ENCODE measurements at regions not wholly inside any gene's neighbourhood (a gene's known extent, or its start where the extent isn't known, plus 50 kb on each side); places are given as distances from the start of the nearest gene placed in this dataset.

GRCh38 chr10:3898821-3899220, 113.8 kb upstream of the KLF6 start:
- in situ Hi-C loops (cut with MboI; ENCODE audit: low sequenced_read_pairs in 4 of 4) = no loop called here
- no peaks in the 10 kb centered on the region for H3K4me1 ChIP-seq
- H3K9me3 ChIP-seq = no peaks in the 10 kb centered on the region
- ATAC-seq (no peak), DNase-seq (no peak)
- intact Hi-C loops (cut with DNase I; ENCODE audit: low total_unique reads) = no loop called here
- no peaks in the 10 kb centered on the region for H3K36me3 ChIP-seq
- no peak overlapping the region for H3K4me3 ChIP-seq
- no peak for TF ChIP-seq CTCF (IDR thresholded peaks at IDR 0.05 in 4 of 5, conservative IDR thresholded peaks at IDR 0.05 in 1 of 5)
- no peak for TF ChIP-seq POLR2A (IDR thresholded peaks at IDR 0.05)
- no peaks in the 10 kb centered on the region for H3K27me3 ChIP-seq
- no peak overlapping the region for H3K27ac ChIP-seq

DNA sequence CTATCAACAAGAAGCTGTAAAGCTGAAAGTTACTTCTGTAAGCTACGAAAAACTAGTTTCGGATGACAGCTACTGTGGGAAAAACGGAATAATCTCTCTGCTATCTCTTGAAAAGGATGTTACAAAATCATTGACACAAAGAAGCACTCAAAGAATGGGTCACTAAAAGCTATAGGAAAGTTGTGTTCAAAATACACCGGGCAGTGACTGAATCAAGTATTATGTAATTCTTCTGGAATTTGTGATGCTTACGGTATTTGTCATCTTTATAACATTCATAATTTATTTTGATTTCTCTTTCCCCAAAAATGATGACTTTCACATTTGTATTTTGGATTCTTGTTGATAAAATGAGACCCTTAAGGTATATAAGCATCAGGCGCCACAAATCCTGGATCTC, 112.1 kb upstream of the KLF6 start:
- H3K9me3 ChIP-seq = no peaks in the 10 kb centered on the region
- H3K36me3 ChIP-seq = no peaks in the 10 kb centered on the region
- H3K4me1 ChIP-seq = no peaks in the 10 kb centered on the region
- no peak overlapping the region for H3K4me3 ChIP-seq
- no peak for TF ChIP-seq POLR2A (IDR thresholded peaks at IDR 0.05)
- no peak for TF ChIP-seq CTCF (IDR thresholded peaks at IDR 0.05 in 4 of 5, conservative IDR thresholded peaks at IDR 0.05 in 1 of 5)
- DNase-seq = no peak
- in situ Hi-C loops (cut with MboI; ENCODE audit: low sequenced_read_pairs in 4 of 4) (no loop called here), intact Hi-C loops (cut with DNase I; ENCODE audit: low total_unique reads) (no loop called here)
- H3K27me3 ChIP-seq = no peaks in the 10 kb centered on the region
- no peak for ATAC-seq
- H3K27ac ChIP-seq = no peak overlapping the region

DNA sequence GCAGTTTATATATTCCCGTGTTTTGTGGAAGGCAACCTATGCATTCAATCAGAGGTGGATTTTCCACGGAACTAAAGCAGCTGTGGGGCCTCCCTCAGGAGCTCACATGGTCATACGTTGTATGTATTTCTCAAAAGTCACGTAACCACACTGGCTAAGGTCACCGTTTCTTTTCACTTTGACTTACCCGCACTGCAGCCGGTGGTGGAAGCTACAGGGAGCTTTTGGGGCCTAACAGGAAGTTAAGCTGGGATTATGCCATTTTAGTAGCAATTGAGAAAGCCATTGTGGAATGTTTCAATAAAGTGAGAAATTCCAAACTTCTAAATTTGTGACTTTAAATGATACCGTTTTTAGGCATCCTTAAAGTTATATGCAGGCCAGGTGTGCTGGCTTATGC, 111.2 kb upstream of the KLF6 start:
- no peaks in the 10 kb centered on the region for H3K36me3 ChIP-seq
- DNase-seq (no peak), ATAC-seq (no peak)
- H3K9me3 ChIP-seq = no peaks in the 10 kb centered on the region
- no peak for TF ChIP-seq POLR2A (IDR thresholded peaks at IDR 0.05)
- no peak for TF ChIP-seq CTCF (IDR thresholded peaks at IDR 0.05 in 4 of 5, conservative IDR thresholded peaks at IDR 0.05 in 1 of 5)
- no peak overlapping the region for H3K4me3 ChIP-seq
- in situ Hi-C loops (cut with MboI; ENCODE audit: low sequenced_read_pairs in 4 of 4) (no loop called here), intact Hi-C loops (cut with DNase I; ENCODE audit: low total_unique reads) (no loop called here)
- no peak overlapping the region for H3K27ac ChIP-seq
- H3K27me3 ChIP-seq = no peaks in the 10 kb centered on the region
- H3K4me1 ChIP-seq = no peaks in the 10 kb centered on the region

DNA sequence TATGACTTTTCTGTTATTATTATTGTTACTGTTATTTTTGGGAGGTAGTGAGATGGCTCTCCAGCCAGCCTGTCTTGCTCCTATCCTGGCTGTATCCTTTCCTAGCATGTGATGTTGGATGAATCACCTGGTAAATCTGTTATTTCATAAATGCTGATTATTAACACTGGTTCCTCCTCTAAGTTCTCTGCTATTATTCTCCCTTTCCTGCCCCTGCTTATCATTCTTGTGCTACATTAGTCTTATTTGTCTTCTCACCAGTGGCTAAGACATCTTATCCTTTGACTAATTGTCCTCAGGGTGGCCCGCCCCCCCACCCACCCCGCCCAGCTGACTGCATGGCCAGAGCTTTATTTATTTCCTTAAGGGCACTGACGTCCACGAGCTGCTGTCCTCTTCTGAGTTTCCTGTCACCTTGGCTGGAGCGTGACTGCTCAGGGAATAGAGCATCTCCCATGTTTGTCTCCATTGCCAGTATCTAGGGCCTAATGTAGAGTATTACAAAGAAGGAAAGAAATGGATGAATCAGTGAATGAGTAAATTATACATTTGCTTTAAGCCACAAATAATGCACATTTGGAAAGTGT, 110.1 kb upstream of the KLF6 start:
- no peaks in the 10 kb centered on the region for H3K27me3 ChIP-seq
- intact Hi-C loops (cut with DNase I; ENCODE audit: low total_unique reads) = no loop called here
- H3K36me3 ChIP-seq = no peaks in the 10 kb centered on the region
- no peak for ATAC-seq
- H3K9me3 ChIP-seq = no peaks in the 10 kb centered on the region
- H3K4me3 ChIP-seq = no peak overlapping the region
- in situ Hi-C loops (cut with MboI; ENCODE audit: low sequenced_read_pairs in 4 of 4) = no loop called here
- H3K4me1 ChIP-seq = no peaks in the 10 kb centered on the region
- no peak overlapping the region for H3K27ac ChIP-seq
- no peak for DNase-seq
- TF ChIP-seq CTCF (IDR thresholded peaks at IDR 0.05 in 4 of 5, conservative IDR thresholded peaks at IDR 0.05 in 1 of 5) (no peak), POLR2A (IDR thresholded peaks at IDR 0.05) (no peak)

DNA sequence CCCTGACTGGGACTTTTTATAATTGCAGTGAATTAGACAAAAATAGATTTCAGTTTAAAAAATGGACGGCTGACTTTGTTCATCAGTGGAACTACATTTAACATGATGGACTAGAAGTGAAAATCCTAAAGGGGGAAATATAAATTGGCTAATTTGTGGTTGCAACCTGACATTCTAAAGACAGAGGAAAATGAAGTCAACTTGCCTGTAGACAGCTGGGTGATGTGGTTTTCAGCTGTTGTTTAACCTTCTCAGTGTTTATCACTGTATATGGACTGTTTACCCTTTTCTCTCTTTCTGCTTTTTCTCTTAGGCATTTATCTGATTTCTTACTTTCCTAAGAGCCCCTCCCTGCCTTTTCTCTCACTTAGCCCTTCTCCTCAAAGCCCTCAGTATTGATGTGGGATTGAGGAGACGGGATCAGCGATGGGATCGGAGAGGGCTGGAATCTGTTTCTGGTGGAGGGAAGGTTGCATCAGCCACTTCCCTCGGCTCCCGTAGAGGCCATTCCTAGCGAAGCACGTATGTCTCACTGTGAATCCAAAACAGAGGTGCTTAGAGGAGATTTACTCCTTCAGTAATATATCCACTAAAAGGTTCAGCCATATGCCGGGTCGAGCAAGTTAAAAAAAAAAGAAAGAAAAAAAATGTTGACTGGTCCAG, 109.0 kb upstream of the KLF6 start:
- in situ Hi-C loops (cut with MboI; ENCODE audit: low sequenced_read_pairs in 4 of 4) (no loop called here), intact Hi-C loops (cut with DNase I; ENCODE audit: low total_unique reads) (no loop called here)
- Histone ChIP-seq H3K4me1 (no peaks in the 10 kb centered on the region), H3K36me3 (no peaks in the 10 kb centered on the region), H3K4me3 (no peak overlapping the region), H3K27me3 (no peaks in the 10 kb centered on the region), H3K9me3 (no peaks in the 10 kb centered on the region), H3K27ac (no peak overlapping the region)
- TF ChIP-seq POLR2A (IDR thresholded peaks at IDR 0.05) (no peak), CTCF (IDR thresholded peaks at IDR 0.05 in 4 of 5, conservative IDR thresholded peaks at IDR 0.05 in 1 of 5) (no peak)
- ATAC-seq (no peak), DNase-seq (no peak)
